GM18520 (cell line): ENCODE measurements at regions not wholly inside any gene's neighbourhood (a gene's known extent, or its start where the extent isn't known, plus 50 kb on each side); places are given as distances from the start of the nearest gene placed in this dataset.

ENCODE experiments used
- ATAC-seq: cut with Tn5 transposase; IDR thresholded peaks from one replicate; pipeline ENCODE4 v1.9.1; 2021; ENCODE audit not compliant: unreplicated experiment

GRCh38 chr17:63325808-63326207 is 120.3 kb downstream of the CYB561 start:
- ATAC-seq: no peak

GRCh38 chr17:63329876-63330275 is 116.2 kb downstream of the CYB561 start:
- no peak for ATAC-seq

DNA sequence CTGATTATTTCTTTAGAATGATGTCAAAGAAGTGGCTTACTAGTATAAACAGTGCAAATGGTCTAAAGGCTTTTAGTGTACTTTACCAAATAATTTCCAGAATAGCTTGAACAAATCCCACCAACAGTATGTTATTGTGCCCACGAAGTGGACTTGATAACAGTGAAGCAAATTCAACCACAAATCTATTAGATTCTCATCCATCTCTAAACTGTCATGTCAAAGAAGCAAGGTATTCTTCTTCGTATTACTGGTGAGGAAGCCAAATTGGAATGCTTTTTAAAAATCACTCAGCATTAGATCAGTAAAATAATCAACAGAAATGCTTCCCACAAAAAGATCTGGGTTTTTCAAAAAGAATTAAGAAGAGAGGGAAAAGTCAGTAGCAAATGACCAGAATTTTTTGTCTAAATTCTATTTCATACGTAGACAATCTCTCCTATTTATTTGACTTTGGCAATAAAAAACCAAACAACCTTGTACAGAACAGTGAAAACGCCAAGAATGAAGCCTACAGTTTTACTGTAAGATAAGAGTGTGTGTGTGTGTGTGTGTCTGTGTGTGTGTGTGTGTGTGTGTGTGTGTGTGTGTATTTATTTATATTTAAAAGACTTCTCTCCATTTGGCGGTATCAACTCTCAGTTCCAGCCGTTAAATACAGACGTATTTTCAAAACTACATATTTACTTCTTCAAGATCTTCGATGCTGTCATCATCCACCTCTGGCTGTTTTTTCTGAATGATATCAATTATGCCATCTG is 114.6 kb downstream of the CYB561 start:
- no peak for ATAC-seq

- no peak for ATAC-seq
These were observed 113.8 kb downstream of the CYB561 start for GRCh38 chr17:63332286-63332685.

- no peak for ATAC-seq
These were observed 112.2 kb downstream of the CYB561 start for GRCh38 chr17:63333869-63334268.

- no peak for ATAC-seq
These were observed 110.3 kb downstream of the CYB561 start for GRCh38 chr17:63335831-63336230.

GRCh38 chr17:63337579-63337978 is 108.5 kb downstream of the CYB561 start:
- ATAC-seq: no peak

GRCh38 chr17:63338272-63338671 is 107.8 kb downstream of the CYB561 start:
- ATAC-seq: no peak

DNA sequence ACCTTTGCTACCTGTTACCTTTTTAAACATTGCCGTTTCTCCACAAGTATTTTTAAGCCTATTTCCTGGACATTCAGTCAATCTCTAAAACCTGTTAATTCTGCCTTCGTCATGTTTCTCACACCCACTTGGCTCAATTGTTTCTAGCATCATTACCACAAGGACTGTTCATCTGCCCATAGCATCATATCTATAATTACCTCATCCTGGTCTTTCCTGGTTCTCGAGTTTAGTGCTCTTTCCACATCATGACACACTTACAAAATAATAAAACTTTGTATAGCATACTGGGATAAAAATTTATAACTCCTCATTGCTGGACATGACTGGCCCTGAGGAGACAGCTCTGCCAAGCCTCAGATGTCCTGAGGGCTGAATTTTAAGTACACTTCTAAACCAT is 104.8 kb downstream of the CYB561 start:
- no peak for ATAC-seq

DNA sequence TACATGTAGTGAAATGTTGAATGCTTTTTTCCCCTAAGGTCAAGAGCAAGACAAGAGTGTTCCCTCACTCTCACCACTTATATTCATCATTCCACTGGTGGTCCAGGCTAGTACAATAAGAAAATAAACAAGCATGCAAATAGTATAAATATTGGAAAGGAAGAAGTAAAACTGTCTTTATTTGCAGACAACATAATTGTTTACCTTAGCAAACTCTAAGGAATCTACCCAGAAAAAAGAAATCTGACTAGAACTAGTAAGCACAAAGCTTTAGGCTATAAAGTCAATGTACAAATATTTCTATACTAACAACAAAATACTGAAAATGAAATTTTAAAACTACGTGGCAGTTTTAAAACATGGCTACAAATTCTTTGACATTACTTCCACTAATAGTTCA is 101.7 kb downstream of the CYB561 start:
- ATAC-seq: no peak

DNA sequence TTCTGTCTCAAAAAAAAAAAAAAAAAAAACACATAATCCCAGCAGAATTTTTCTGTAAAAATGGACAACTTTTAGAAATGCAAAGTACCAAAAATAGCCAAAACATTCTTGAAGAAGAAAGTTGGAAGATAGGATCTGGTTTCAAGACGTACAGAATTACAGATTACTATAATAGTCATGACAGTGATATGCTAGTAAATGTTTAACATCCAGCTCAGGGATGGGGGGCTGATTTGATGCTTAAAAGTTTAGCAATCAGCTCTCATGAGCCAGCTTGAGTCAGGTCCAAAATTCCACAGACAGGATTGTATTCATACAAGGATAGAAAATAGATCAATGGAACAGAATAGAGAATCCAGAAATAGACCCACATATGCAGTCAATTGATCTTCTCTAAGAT is 100.5 kb downstream of the CYB561 start:
- no peak for ATAC-seq

- ATAC-seq: no peak
These were observed 98.6 kb downstream of the CYB561 start for GRCh38 chr17:63347475-63347874.

- ATAC-seq: no peak
These were observed 96.6 kb downstream of the CYB561 start for GRCh38 chr17:63349478-63350000.

DNA sequence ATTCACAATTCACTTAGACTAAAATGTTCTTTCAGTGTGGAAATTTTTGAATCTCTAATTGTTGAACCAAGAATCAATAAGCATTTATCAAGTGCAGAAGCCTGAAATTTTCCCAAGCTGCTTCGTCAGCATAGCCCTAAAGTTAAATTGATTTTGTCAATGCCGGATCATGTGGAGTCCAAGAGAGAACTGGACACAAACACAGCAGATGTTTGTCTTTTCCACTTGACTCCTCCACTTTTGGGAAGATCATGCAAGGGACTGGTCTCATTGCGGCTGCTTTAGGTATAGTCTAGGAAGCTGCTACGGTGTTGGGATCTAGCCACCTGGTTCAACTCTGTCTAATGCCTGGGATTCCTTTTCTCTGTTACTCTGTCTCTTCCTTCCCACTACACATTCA is 95.7 kb downstream of the CYB561 start:
- no peak for ATAC-seq

GRCh38 chr17:63354256-63354655 is 91.8 kb downstream of the CYB561 start:
- ATAC-seq: no peak

- no peak for ATAC-seq
These were observed 89.8 kb downstream of the CYB561 start for GRCh38 chr17:63356337-63356757.

DNA sequence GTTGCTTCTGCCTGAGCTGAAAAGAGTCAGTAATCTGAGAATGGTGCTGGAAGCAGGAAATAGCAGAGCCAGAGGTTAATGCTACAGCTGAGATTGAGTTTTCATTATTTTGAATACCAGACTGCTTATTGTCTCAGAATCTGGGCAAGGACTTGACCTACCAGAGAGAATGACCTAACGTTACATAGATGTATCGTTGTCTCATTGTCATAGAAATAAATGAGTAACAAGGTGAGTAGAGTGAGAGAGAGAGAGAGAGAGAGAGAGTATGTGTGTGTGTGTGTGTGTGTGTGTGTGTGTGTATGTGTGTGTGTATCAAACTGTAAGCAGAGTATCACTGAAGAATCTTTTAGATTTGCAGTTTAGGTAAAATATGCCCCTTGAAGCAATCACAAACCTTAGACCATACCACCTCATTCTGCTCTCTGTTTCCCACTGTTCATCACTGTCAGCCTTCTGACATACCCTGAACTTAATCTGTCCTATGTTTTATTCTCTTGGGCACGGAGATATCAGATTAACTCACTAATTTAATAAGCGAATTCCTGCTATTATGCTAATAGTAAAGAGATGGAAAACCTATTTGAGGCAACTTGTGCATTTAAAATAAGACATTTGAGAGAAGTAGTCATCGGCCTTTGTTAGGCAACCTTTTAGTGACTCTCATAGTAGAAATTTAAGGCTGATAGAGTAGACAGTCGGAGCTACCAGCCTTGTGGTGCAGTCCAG is 87.8 kb downstream of the CYB561 start:
- ATAC-seq: no peak

GRCh38 chr17:63358956-63359355 is 87.2 kb downstream of the CYB561 start:
- no peak for ATAC-seq

- no peak for ATAC-seq
These were observed 84.9 kb downstream of the CYB561 start for GRCh38 chr17:63361182-63361581.

DNA sequence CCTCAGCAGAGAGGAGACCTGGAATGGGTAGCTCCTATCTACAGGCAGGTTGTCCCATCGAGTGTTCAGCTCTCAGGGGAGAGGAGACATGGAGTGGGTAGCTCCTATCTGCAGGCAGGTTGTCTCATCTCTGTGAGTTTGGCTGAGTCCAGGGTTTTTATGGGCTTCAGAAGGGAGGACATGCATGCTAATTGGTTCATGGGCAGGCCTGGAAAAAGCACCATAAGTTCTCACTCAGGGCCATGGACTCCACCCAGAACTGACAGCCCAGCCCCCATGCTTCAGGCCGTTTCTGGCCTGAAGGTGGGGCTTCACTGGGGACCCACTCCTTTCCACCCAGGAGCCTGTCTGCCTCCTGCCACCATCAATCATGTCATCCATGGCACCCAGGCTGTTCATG is 84.0 kb downstream of the CYB561 start:
- no peak for ATAC-seq

DNA sequence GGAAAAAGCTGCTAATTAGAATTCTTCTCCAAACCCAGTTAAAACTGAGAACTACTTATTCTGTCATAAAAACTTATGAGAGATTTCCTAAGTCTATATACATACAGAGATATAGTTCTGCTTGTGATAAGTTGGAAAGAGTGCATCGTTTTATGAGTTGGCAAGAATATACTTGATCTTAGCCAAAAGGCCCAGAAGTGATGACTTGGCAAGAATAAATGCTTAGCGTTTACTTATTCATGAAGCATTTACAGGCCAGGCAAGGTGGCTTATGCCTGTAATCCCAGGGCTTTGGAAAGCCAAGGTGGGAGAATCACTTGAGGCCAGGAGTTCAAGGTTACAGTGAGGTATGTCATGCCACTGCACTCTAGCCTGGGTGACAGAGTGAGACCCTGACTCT is 81.7 kb downstream of the CYB561 start:
- ATAC-seq: no peak

DNA sequence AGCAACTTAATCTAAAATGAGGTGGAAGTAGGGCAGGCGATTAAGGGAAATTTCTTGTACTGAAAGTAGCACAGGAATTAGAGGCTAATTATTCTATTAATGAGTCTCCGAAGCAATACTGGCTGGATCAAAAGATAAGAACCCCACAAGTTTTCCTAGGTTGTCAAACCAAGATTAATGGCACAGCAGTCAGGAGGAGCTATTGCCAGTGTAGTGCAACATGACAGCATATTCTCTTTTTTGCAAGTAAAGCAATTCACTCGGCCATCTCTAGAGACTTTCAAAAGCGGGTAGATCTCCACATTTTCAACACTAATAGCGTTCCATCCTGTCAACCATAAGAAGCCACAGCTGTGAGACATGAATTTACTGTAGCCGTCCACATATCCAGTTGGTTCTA is 81.2 kb downstream of the CYB561 start:
- ATAC-seq: no peak
